Panc1 (cell line): ENCODE measurements at regions not wholly inside any gene's neighbourhood (a gene's known extent, or its start where the extent isn't known, plus 50 kb on each side); places are given as distances from the start of the nearest gene placed in this dataset.

ENCODE experiments used
- ATAC-seq: fragments of 200-7000 bp; cut with Tn5 transposase; 2 replicates; pipeline ENCODE4 v1.9.1; 2020; ENCODE audit warnings: mild to moderate bottlenecking, moderate library complexity
- BruUV-seq: library from RNA; stranded (reverse); fragments of 400-500 nt; replicated peaks from 2 replicates; lab custom pipeline; 2021; lab: Mats Ljungman, UMichigan
- CTCF ChIA-PET: fragments of 300-600 bp; sonication (Branson Sonifier 250); formaldehyde crosslinking; loops from one replicate; lab custom pipeline; 2022; ENCODE audit warnings: antibody characterized with exemption; lab: Charles Lee
- POLR2A ChIA-PET: fragments of 300-600 bp; sonication (Branson Sonifier 250); formaldehyde crosslinking; loops from one replicate; lab custom pipeline; 2022; ENCODE audit warnings: antibody characterized with exemption; lab: Charles Lee
- DNase-seq: peaks from one replicate; pipeline ENCODE4 v3.0.0-alpha.2; 2010; ENCODE audit warnings: low read depth, low spot score
- H3K27ac ChIP-seq: 2 replicates; pipeline ENCODE4 v1.5.1; 2011; ENCODE audit warnings: mild to moderate bottlenecking, low read length, inconsistent platforms
- H3K27me3 ChIP-seq: fragments of 200-500 bp; sonication (Bioruptor generic); 2 replicates; pipeline ENCODE4 v1.6.0; 2014; ENCODE audit warnings: low read length, inconsistent platforms; ENCODE audit not compliant: control insufficient read depth, insufficient read depth
- H3K36me3 ChIP-seq: fragments of 200-500 bp; sonication (Bioruptor generic); 2 replicates; pipeline ENCODE4 v1.5.1; 2014; ENCODE audit warnings: inconsistent platforms, mild to moderate bottlenecking, low read length, moderate library complexity; ENCODE audit not compliant: control insufficient read depth, insufficient read depth
- H3K4me1 ChIP-seq: 2 replicates; pipeline ENCODE4 v1.5.1; 2011; ENCODE audit warnings: inconsistent platforms, mild to moderate bottlenecking, low read length, moderate library complexity; ENCODE audit not compliant: control insufficient read depth, insufficient read depth
- H3K4me3 ChIP-seq, 2 experiments: 2 replicates each; pipeline ENCODE4 v1.5.1; 2011 to 2012; ENCODE audit warnings: low read depth in 2 of 2, low read length in 2 of 2, mild to moderate bottlenecking in 2 of 2, inconsistent platforms in 1 of 2, moderate library complexity in 1 of 2
- H3K9me3 ChIP-seq: fragments of 200-500 bp; sonication (Bioruptor generic); 2 replicates; pipeline ENCODE4 v1.5.1; 2014; ENCODE audit warnings: low read depth, mild to moderate bottlenecking, inconsistent platforms, low read length, moderate library complexity; ENCODE audit not compliant: control insufficient read depth, insufficient read depth
- POLR2AphosphoS5 ChIP-seq: IDR thresholded peaks from 2 replicates; pipeline ENCODE4 v1.6.1; 2012; ENCODE audit warnings: mild to moderate bottlenecking, low read depth, low read length, moderate library complexity
- SIN3A ChIP-seq: IDR thresholded peaks from 2 replicates; pipeline ENCODE4 v1.6.1; 2012; ENCODE audit warnings: low read depth, mild to moderate bottlenecking, low read length, moderate library complexity, borderline replicate concordance; ENCODE audit not compliant: insufficient read depth
- TCF7L2 ChIP-seq: IDR thresholded peaks from 2 replicates; pipeline ENCODE4 v1.6.1; 2011; ENCODE audit warnings: mild to moderate bottlenecking, low read depth, low read length, inconsistent platforms
- in situ Hi-C: cut with HindIII; loops from 2 replicates; pipeline ENCODE4 v1.10.0; 2016; ENCODE audit warnings: low sequenced_read_pairs, low pct_unique_long_range_greater_than_20kb
- intact Hi-C: fragments of 100-400 bp; cut with micrococcal nuclease; formaldehyde crosslinking; loops from one replicate; pipeline ENCODE4 v1.10.0; 2022; ENCODE audit not compliant: unreplicated experiment
- TF ChIP-seq, protein P1 (sequence below): fragments of 450-650 bp; IDR thresholded peaks from 2 replicates; pipeline ENCODE4 v1.5.1; 2017; ENCODE audit warnings: mild to moderate bottlenecking
- TF ChIP-seq, protein P2 (sequence below), 2 experiments: IDR thresholded peaks; 2 replicates each; pipeline ENCODE4 v1.6.1; 2011 to 2012; ENCODE audit warnings: low read depth in 2 of 2, control low read depth in 1 of 2, low read length in 1 of 2, mild to moderate bottlenecking in 1 of 2, moderate library complexity in 1 of 2; ENCODE audit not compliant: insufficient read depth in 1 of 2

DNA sequence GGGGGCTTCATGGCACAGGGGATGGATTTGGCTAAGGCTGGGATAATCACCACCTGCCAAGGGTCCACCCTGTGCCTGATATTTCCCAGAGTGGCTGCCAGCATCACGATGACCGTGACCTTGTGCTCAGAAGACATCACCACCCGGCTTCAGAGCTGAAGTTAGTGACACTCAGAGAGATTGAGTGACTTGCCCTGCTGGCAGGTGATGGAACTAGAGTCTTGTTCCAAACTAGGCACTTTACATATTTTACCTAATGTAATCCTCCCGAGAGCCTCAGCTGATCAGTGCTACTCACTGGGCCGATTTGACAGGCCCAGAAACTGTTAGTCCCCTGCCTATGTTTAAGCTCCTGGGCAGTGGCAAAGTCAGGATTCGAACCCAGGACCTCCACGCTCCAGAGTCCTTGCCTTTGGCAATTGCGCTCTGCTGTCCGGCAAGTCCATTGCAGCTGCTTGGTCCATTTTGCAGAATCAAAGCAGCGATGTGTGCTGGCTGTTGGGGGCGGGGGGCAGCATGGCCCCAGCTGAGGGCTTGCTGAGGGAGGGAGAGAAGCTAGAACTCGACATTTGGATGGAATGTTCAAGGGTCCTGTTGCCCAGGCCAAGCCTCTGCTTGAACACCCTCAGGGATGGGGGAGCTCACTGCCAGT lies 74.8 kb upstream of the GATA2 start:
- BruUV-seq = no TSS peak
- Histone ChIP-seq H3K27ac (no peak overlapping the region), H3K27me3 (no peaks in the 10 kb centered on the region), H3K9me3 (no peaks in the 10 kb centered on the region), H3K4me3 (no peak overlapping the region), H3K4me1 (no peaks in the 10 kb centered on the region), H3K36me3 (no peaks in the 10 kb centered on the region)
- in situ Hi-C loops (no loop called here), intact Hi-C loops (no loop called here)
- TF ChIP-seq POLR2AphosphoS5 (no peak), TCF7L2 (no peak), SIN3A (no peak)
- TF ChIP-seq, protein P1, sequence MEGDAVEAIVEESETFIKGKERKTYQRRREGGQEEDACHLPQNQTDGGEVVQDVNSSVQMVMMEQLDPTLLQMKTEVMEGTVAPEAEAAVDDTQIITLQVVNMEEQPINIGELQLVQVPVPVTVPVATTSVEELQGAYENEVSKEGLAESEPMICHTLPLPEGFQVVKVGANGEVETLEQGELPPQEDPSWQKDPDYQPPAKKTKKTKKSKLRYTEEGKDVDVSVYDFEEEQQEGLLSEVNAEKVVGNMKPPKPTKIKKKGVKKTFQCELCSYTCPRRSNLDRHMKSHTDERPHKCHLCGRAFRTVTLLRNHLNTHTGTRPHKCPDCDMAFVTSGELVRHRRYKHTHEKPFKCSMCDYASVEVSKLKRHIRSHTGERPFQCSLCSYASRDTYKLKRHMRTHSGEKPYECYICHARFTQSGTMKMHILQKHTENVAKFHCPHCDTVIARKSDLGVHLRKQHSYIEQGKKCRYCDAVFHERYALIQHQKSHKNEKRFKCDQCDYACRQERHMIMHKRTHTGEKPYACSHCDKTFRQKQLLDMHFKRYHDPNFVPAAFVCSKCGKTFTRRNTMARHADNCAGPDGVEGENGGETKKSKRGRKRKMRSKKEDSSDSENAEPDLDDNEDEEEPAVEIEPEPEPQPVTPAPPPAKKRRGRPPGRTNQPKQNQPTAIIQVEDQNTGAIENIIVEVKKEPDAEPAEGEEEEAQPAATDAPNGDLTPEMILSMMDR = no peak
- TF ChIP-seq, protein P2, sequence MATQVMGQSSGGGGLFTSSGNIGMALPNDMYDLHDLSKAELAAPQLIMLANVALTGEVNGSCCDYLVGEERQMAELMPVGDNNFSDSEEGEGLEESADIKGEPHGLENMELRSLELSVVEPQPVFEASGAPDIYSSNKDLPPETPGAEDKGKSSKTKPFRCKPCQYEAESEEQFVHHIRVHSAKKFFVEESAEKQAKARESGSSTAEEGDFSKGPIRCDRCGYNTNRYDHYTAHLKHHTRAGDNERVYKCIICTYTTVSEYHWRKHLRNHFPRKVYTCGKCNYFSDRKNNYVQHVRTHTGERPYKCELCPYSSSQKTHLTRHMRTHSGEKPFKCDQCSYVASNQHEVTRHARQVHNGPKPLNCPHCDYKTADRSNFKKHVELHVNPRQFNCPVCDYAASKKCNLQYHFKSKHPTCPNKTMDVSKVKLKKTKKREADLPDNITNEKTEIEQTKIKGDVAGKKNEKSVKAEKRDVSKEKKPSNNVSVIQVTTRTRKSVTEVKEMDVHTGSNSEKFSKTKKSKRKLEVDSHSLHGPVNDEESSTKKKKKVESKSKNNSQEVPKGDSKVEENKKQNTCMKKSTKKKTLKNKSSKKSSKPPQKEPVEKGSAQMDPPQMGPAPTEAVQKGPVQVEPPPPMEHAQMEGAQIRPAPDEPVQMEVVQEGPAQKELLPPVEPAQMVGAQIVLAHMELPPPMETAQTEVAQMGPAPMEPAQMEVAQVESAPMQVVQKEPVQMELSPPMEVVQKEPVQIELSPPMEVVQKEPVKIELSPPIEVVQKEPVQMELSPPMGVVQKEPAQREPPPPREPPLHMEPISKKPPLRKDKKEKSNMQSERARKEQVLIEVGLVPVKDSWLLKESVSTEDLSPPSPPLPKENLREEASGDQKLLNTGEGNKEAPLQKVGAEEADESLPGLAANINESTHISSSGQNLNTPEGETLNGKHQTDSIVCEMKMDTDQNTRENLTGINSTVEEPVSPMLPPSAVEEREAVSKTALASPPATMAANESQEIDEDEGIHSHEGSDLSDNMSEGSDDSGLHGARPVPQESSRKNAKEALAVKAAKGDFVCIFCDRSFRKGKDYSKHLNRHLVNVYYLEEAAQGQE (IDR thresholded peaks at IDR 0.05; ENCODE audit: insufficient read depth in 1 of 2, low read depth in 2 of 2, low read length in 1 of 2) = no peak
- POLR2A ChIA-PET = interaction anchor here (0.7 kb wide), 1 partner anchor 11 kb away, joined by 3 read pairs; no protein-coding TSS in a partner anchor
- ATAC-seq (no peak), DNase-seq (no peak)
- CTCF ChIA-PET = no interaction called here

DNA sequence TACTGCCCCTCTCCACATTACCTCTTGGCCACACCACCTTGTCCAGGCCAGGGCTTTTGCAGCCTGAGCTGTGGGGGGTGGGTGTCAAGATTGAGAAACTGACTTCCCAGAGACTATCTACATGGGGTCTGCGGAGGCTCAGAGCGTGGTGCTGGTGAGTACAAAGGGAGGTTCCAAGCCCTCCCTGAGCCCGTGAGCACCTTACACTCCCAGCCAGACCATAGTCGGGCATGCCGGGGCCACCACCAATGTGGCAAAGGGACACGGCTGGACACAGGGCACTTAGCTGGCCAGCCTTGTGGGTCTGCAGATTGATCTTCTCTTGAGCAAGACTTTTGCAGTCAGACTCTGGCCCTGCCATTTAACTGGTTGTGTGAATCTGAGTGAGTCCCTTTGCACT lies 74.1 kb upstream of the GATA2 start:
- Histone ChIP-seq H3K27me3 (no peaks in the 10 kb centered on the region), H3K4me1 (no peaks in the 10 kb centered on the region), H3K4me3 (no peak overlapping the region), H3K9me3 (no peaks in the 10 kb centered on the region), H3K27ac (no peak overlapping the region), H3K36me3 (no peaks in the 10 kb centered on the region)
- TF ChIP-seq, protein P1 = no peak
- no peak for TF ChIP-seq POLR2AphosphoS5
- TF ChIP-seq SIN3A = no peak
- no peak for TF ChIP-seq TCF7L2
- TF ChIP-seq, protein P2 (IDR thresholded peaks at IDR 0.05; ENCODE audit: insufficient read depth in 1 of 2, low read depth in 2 of 2, low read length in 1 of 2) = no peak
- ATAC-seq (no peak), DNase-seq (no peak)
- BruUV-seq = no TSS peak
- intact Hi-C loops (no loop called here), in situ Hi-C loops (no loop called here)
- ChIA-PET CTCF (no interaction called here), POLR2A (no interaction called here)
